IPS DF 6.9 (cell line): ENCODE measurements at regions not wholly inside any gene's neighbourhood (a gene's known extent, or its start where the extent isn't known, plus 50 kb on each side); places are given as distances from the start of the nearest gene placed in this dataset.

ENCODE experiments used
- DNase-seq: peaks from one replicate; pipeline ENCODE4 v3.0.0-alpha.2; 2013; ENCODE audit warnings: low read depth, low spot score
- H3K27ac ChIP-seq: one replicate; pipeline ENCODE4 v1.5.1; 2013; ENCODE audit warnings: low read length, control low read depth
- H3K27me3 ChIP-seq: 2 replicates; pipeline ENCODE4 v1.6.1; 2013; ENCODE audit warnings: mild to moderate bottlenecking, low read length; ENCODE audit not compliant: control insufficient read depth, insufficient read depth
- H3K36me3 ChIP-seq: 2 replicates; pipeline ENCODE4 v1.6.1; 2013; ENCODE audit warnings: low read length; ENCODE audit not compliant: control insufficient read depth, insufficient read depth
- H3K4me1 ChIP-seq: 2 replicates; pipeline ENCODE4 v1.6.1; 2013; ENCODE audit warnings: low read length; ENCODE audit not compliant: control insufficient read depth, insufficient read depth
- H3K4me3 ChIP-seq: 2 replicates; pipeline ENCODE4 v1.5.1; 2013; ENCODE audit warnings: mild to moderate bottlenecking, low read length
- H3K9me3 ChIP-seq: 2 replicates; pipeline ENCODE4 v1.6.1; 2013; ENCODE audit warnings: low read length, inconsistent platforms; ENCODE audit not compliant: control insufficient read depth, insufficient read depth
- WGBS: extraction: QIAGEN DNeasy Blood & Tissue Kit; methylation state at CpG from one replicate; pipeline ENCODE4 v1.1.7; 2013; ENCODE audit warnings: mixed read lengths, missing lambda C conversion rate; ENCODE audit not compliant: insufficient read length, insufficient coverage; 5-methylcytosine and 5-hydroxymethylcytosine counted together

- DNase-seq, result no peak
- no CpG with 5 or more reads among the region's 3 CpGs for WGBS
- Histone ChIP-seq H3K9me3 (no peaks in the 10 kb centered on the region), H3K27me3 (no peaks in the 10 kb centered on the region), H3K4me3 (no peak overlapping the region), H3K4me1 (no peaks in the 10 kb centered on the region), H3K27ac (no peak overlapping the region), H3K36me3 (no peaks in the 10 kb centered on the region)
These were observed 637.9 kb downstream of the TNS3 start for GRCh38 chr7:46943996-46944395.

- no peaks in the 10 kb centered on the region for H3K9me3 ChIP-seq
- H3K36me3 ChIP-seq, result no peaks in the 10 kb centered on the region
- no peaks in the 10 kb centered on the region for H3K27me3 ChIP-seq
- H3K4me1 ChIP-seq, result no peaks in the 10 kb centered on the region
- WGBS, result no CpG with 5 or more reads among the region's 5 CpGs
- H3K4me3 ChIP-seq, result no peak overlapping the region
- no peak for DNase-seq
- H3K27ac ChIP-seq, result no peak overlapping the region
These were observed 639.3 kb downstream of the TNS3 start for GRCh38 chr7:46942574-46942973.

- Histone ChIP-seq H3K27me3 (no peaks in the 10 kb centered on the region), H3K4me3 (no peak overlapping the region), H3K27ac (no peak overlapping the region), H3K36me3 (no peaks in the 10 kb centered on the region), H3K9me3 (no peaks in the 10 kb centered on the region), H3K4me1 (no peaks in the 10 kb centered on the region)
- WGBS, result no CpG with 5 or more reads among the region's 5 CpGs
- DNase-seq, result no peak
These were observed 641.7 kb downstream of the TNS3 start for GRCh38 chr7:46940178-46940577.

GRCh38 chr7:46939558-46939957 lies 642.4 kb downstream of the TNS3 start:
- Histone ChIP-seq H3K27me3 (no peaks in the 10 kb centered on the region), H3K9me3 (no peaks in the 10 kb centered on the region), H3K4me3 (no peak overlapping the region), H3K4me1 (no peaks in the 10 kb centered on the region), H3K36me3 (no peaks in the 10 kb centered on the region), H3K27ac (no peak overlapping the region)
- no peak for DNase-seq
- WGBS, result no CpG with 5 or more reads among the region's 8 CpGs

GRCh38 chr7:46939089-46939488 lies 642.8 kb downstream of the TNS3 start:
- no peak overlapping the region for H3K27ac ChIP-seq
- no peaks in the 10 kb centered on the region for H3K36me3 ChIP-seq
- no peaks in the 10 kb centered on the region for H3K4me1 ChIP-seq
- no CpG with 5 or more reads among the region's 2 CpGs for WGBS
- no peak overlapping the region for H3K4me3 ChIP-seq
- H3K9me3 ChIP-seq, result no peaks in the 10 kb centered on the region
- DNase-seq, result no peak
- no peaks in the 10 kb centered on the region for H3K27me3 ChIP-seq

GRCh38 chr7:46937826-46938225 lies 644.1 kb downstream of the TNS3 start:
- Histone ChIP-seq H3K4me1 (no peaks in the 10 kb centered on the region), H3K27me3 (no peaks in the 10 kb centered on the region), H3K4me3 (no peak overlapping the region), H3K27ac (no peak overlapping the region), H3K36me3 (no peaks in the 10 kb centered on the region), H3K9me3 (no peaks in the 10 kb centered on the region)
- WGBS, result 100% methylated on average over 1 of the region's 3 CpGs
- DNase-seq, result no peak

GRCh38 chr7:46934198-46934825 lies 647.6 kb downstream of the TNS3 start:
- no peaks in the 10 kb centered on the region for H3K9me3 ChIP-seq
- DNase-seq, result no peak
- no peak overlapping the region for H3K27ac ChIP-seq
- H3K36me3 ChIP-seq, result no peaks in the 10 kb centered on the region
- H3K4me3 ChIP-seq, result no peak overlapping the region
- WGBS, result no CpG with 5 or more reads among the region's 3 CpGs
- H3K4me1 ChIP-seq, result no peaks in the 10 kb centered on the region
- no peaks in the 10 kb centered on the region for H3K27me3 ChIP-seq

GRCh38 chr7:46933596-46933995 lies 648.3 kb downstream of the TNS3 start:
- Histone ChIP-seq H3K36me3 (no peaks in the 10 kb centered on the region), H3K27ac (no peak overlapping the region), H3K9me3 (no peaks in the 10 kb centered on the region), H3K4me3 (no peak overlapping the region), H3K4me1 (no peaks in the 10 kb centered on the region), H3K27me3 (no peaks in the 10 kb centered on the region)
- DNase-seq, result no peak
- WGBS, result no CpG with 5 or more reads among the region's 4 CpGs

GRCh38 chr7:46932676-46933424 lies 649.1 kb downstream of the TNS3 start:
- Histone ChIP-seq H3K4me1 (no peaks in the 10 kb centered on the region), H3K27ac (no peak overlapping the region), H3K9me3 (no peaks in the 10 kb centered on the region), H3K36me3 (no peaks in the 10 kb centered on the region), H3K4me3 (no peak overlapping the region), H3K27me3 (no peaks in the 10 kb centered on the region)
- WGBS, result no CpG with 5 or more reads among the region's 7 CpGs
- DNase-seq, result no peak

- no peaks in the 10 kb centered on the region for H3K4me1 ChIP-seq
- no peak for DNase-seq
- H3K27me3 ChIP-seq, result no peaks in the 10 kb centered on the region
- H3K27ac ChIP-seq, result no peak overlapping the region
- H3K4me3 ChIP-seq, result no peak overlapping the region
- WGBS, result no CpG with 5 or more reads among the region's 1 CpG
- H3K36me3 ChIP-seq, result no peaks in the 10 kb centered on the region
- H3K9me3 ChIP-seq, result no peaks in the 10 kb centered on the region
These were observed 649.6 kb downstream of the TNS3 start for GRCh38 chr7:46932306-46932675.

- Histone ChIP-seq H3K9me3 (no peaks in the 10 kb centered on the region), H3K4me3 (no peak overlapping the region), H3K27me3 (no peaks in the 10 kb centered on the region), H3K27ac (no peak overlapping the region), H3K36me3 (no peaks in the 10 kb centered on the region), H3K4me1 (no peaks in the 10 kb centered on the region)
- no CpG with 5 or more reads among the region's 3 CpGs for WGBS
- DNase-seq, result no peak
These were observed 651.5 kb downstream of the TNS3 start for GRCh38 chr7:46930366-46930765.
